ENCODE measurements at regions not wholly inside any gene's neighbourhood (a gene's known extent, or its start where the extent isn't known, plus 50 kb on each side); places are given as distances from the start of the nearest gene placed in this dataset.
"Not testable (repeated sequence)": the region's sequence is repeated elsewhere in the genome, so short reads cannot be mapped to it uniquely, and the experiment has no call there.

DNA sequence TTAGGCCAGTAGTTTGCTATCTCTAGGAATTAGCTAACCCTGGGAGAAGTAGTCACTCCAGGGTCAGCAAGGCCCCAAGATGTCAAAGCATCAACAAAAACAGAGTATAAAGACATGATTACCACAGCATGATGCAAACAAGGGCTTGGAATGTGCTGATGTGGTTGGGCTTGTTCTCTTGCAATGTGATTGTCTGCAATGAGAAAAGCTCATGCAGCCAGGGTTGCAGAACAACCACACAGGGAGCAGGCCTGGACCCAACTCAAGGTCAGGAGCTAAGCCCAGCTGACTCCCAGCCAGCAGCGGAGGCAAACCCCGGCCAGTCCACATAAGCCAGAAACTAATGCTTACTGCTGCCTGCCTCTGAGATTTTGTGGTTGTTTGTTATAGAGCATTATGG lies 132.4 kb upstream of the ZC3H12C start:
- 54 to 90% (median 63%) methylated on average over 2 of the region's 2 CpGs for WGBS, 3 donors
- H3K27me3 ChIP-seq (ENCODE audit: control insufficient read depth in 3 of 3, insufficient read depth in 3 of 3, low read length in 3 of 3), result no peaks in the 10 kb centered on the region
- H3K4me3 ChIP-seq (ENCODE audit: low read depth in 1 of 3, low read length in 3 of 3), result no peak overlapping the region
- DNase-seq (no peak), FAIRE-seq (no peak)
- H3K9me3 ChIP-seq (ENCODE audit: control insufficient read depth in 2 of 2, insufficient read depth in 1 of 2, low read depth in 1 of 2, low read length in 1 of 2), result no peaks in the 10 kb centered on the region
- H3K4me1 ChIP-seq (ENCODE audit: control insufficient read depth in 3 of 3, insufficient read depth in 2 of 3, low read depth in 1 of 3, low read length in 2 of 3), result no peaks in the 10 kb centered on the region
- no peak overlapping the region for H3K27ac ChIP-seq (ENCODE audit: low read depth in 1 of 3, low read length in 2 of 3)
- H3K36me3 ChIP-seq (ENCODE audit: control insufficient read depth in 3 of 3, insufficient read depth in 2 of 3, low read depth in 1 of 3, low read length in 3 of 3), result no peaks in the 10 kb centered on the region

- 89 to 95% (median 93%) methylated on average over 2 of the region's 2 CpGs for WGBS, 3 donors
- no peaks in the 10 kb centered on the region for H3K9me3 ChIP-seq (ENCODE audit: control insufficient read depth in 2 of 2, insufficient read depth in 1 of 2, low read depth in 1 of 2, low read length in 1 of 2)
- FAIRE-seq (no peak), DNase-seq (no peak)
- no peaks in the 10 kb centered on the region for H3K36me3 ChIP-seq (ENCODE audit: control insufficient read depth in 3 of 3, insufficient read depth in 2 of 3, low read depth in 1 of 3, low read length in 3 of 3)
- H3K27me3 ChIP-seq (ENCODE audit: control insufficient read depth in 3 of 3, insufficient read depth in 3 of 3, low read length in 3 of 3), result no peaks in the 10 kb centered on the region
- no peak overlapping the region for H3K4me3 ChIP-seq (ENCODE audit: low read depth in 1 of 3, low read length in 3 of 3)
- H3K27ac ChIP-seq (ENCODE audit: low read depth in 1 of 3, low read length in 2 of 3), result no peak overlapping the region
- H3K4me1 ChIP-seq (ENCODE audit: control insufficient read depth in 3 of 3, insufficient read depth in 2 of 3, low read depth in 1 of 3, low read length in 2 of 3), result no peaks in the 10 kb centered on the region
Measured at GRCh38 chr11:109961261-109961660, 131.9 kb upstream of the ZC3H12C start.

DNA sequence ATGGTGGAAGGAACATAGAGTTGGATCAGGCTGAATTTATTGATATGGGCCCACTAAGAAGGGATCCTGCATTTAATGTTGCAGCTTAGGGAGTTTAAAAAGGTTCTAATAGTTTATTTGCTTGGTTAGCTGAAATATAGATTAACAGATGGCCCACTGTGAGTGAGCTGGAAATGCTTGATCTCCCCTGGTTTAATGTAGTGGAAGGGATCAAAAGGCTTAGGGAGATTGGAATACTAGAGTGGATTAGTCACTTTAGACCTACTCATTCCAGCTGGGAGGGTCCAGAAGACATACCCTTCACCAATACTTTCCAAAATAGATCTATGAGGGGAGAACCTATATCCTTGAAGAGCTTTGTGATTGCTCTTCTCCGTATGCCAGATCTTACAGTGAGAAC lies 130.1 kb upstream of the ZC3H12C start:
- Histone ChIP-seq H3K27me3 (ENCODE audit: control insufficient read depth in 3 of 3, insufficient read depth in 3 of 3, low read length in 3 of 3) (no peaks in the 10 kb centered on the region), H3K36me3 (ENCODE audit: control insufficient read depth in 3 of 3, insufficient read depth in 2 of 3, low read depth in 1 of 3, low read length in 3 of 3) (no peaks in the 10 kb centered on the region), H3K27ac (ENCODE audit: low read depth in 1 of 3, low read length in 2 of 3) (no peak overlapping the region), H3K4me3 (ENCODE audit: low read depth in 1 of 3, low read length in 3 of 3) (no peak overlapping the region), H3K9me3 (ENCODE audit: control insufficient read depth in 2 of 2, insufficient read depth in 1 of 2, low read depth in 1 of 2, low read length in 1 of 2) (no peaks in the 10 kb centered on the region), H3K4me1 (ENCODE audit: control insufficient read depth in 3 of 3, insufficient read depth in 2 of 3, low read depth in 1 of 3, low read length in 2 of 3) (no peaks in the 10 kb centered on the region)
- DNase-seq (no peak), FAIRE-seq (no peak)
- 85 to 96% (median 94%) methylated on average over 1 of the region's 1 CpG for WGBS, 3 donors

DNA sequence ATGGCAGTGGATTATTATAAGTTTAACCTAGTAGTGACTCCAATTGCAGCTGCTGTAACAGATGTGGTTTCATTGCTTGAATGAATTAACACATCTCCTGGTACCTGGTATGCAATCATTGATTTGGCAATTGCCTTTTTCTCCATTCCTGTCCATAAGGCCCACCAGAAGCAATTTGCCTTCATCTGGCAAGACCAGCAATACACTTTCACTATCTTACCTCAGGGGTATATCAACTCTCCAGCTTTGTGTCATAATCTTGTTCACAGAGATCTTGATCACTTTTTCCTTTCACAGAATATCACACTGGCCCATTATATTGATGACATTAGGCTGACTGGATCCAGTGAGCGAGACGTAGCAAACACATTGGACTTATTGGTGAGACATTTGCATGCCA lies 128.7 kb upstream of the ZC3H12C start:
- H3K4me1 ChIP-seq (ENCODE audit: control insufficient read depth in 3 of 3, insufficient read depth in 2 of 3, low read depth in 1 of 3, low read length in 2 of 3), result no peaks in the 10 kb centered on the region
- no peak for FAIRE-seq
- no peak overlapping the region for H3K27ac ChIP-seq (ENCODE audit: low read depth in 1 of 3, low read length in 2 of 3)
- DNase-seq, result no peak
- H3K9me3 ChIP-seq (ENCODE audit: control insufficient read depth in 2 of 2, insufficient read depth in 1 of 2, low read depth in 1 of 2, low read length in 1 of 2), result no peaks in the 10 kb centered on the region
- H3K36me3 ChIP-seq (ENCODE audit: control insufficient read depth in 3 of 3, insufficient read depth in 2 of 3, low read depth in 1 of 3, low read length in 3 of 3), result no peaks in the 10 kb centered on the region
- WGBS, 3 donors, result 96 to 98% (median 98%) methylated on average over 2 of the region's 2 CpGs
- H3K4me3 ChIP-seq (ENCODE audit: low read depth in 1 of 3, low read length in 3 of 3), result no peak overlapping the region
- H3K27me3 ChIP-seq (ENCODE audit: control insufficient read depth in 3 of 3, insufficient read depth in 3 of 3, low read length in 3 of 3), result no peaks in the 10 kb centered on the region

DNA sequence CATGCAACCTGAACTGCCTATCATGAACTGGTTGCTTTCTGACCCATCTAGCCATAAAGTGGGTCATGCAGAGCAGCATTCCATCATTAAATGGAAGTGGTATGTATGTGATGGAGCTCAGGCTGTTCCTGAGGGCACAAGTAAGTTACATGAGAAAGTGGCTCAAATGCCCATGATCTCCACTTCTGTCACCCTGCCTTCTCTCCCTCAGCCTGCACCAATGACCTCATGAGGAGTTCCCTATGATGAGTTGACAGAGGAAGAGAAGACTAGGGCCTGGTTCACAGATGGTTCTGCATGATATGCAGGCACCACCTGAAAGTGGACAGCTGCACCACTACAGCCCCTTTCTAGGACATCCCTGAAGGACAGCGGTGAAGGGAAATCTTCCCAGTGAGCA lies 127.7 kb upstream of the ZC3H12C start:
- not testable (repeated sequence) for FAIRE-seq; H3K4me1 ChIP-seq (ENCODE audit: control insufficient read depth in 3 of 3, insufficient read depth in 2 of 3, low read depth in 1 of 3, low read length in 2 of 3); H3K27me3 ChIP-seq (ENCODE audit: control insufficient read depth in 3 of 3, insufficient read depth in 3 of 3, low read length in 3 of 3); H3K27ac ChIP-seq (ENCODE audit: low read depth in 1 of 3, low read length in 2 of 3); H3K9me3 ChIP-seq (ENCODE audit: control insufficient read depth in 2 of 2, insufficient read depth in 1 of 2, low read depth in 1 of 2, low read length in 1 of 2); DNase-seq; H3K36me3 ChIP-seq (ENCODE audit: control insufficient read depth in 3 of 3, insufficient read depth in 2 of 3, low read depth in 1 of 3, low read length in 3 of 3); H3K4me3 ChIP-seq (ENCODE audit: low read depth in 1 of 3, low read length in 3 of 3)
- WGBS, 3 donors, result 90 to 99% (median 96%) methylated on average over 1 of the region's 1 CpG

DNA sequence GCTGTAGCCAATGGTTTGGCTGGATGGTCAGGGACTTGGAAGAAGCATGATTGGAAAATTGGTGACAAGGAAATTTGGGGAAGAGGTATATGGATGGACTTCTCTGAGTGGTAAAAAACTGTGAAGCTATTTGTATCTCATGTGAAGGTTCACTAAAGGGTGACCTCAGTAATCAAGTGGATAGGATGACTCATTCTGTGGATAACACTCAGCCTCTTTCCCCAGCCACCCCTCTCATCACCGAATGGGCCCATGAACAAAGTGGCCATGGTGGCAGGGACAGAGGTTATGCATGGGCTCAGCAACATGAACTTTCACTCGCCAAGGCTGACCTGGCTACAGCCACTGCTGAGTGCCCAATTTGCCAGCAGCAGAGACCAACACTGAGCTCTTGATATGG lies 127.3 kb upstream of the ZC3H12C start:
- not testable (repeated sequence) for DNase-seq; H3K27ac ChIP-seq (ENCODE audit: low read depth in 1 of 3, low read length in 2 of 3); H3K9me3 ChIP-seq (ENCODE audit: control insufficient read depth in 2 of 2, insufficient read depth in 1 of 2, low read depth in 1 of 2, low read length in 1 of 2); H3K27me3 ChIP-seq (ENCODE audit: control insufficient read depth in 3 of 3, insufficient read depth in 3 of 3, low read length in 3 of 3); H3K4me1 ChIP-seq (ENCODE audit: control insufficient read depth in 3 of 3, insufficient read depth in 2 of 3, low read depth in 1 of 3, low read length in 2 of 3); FAIRE-seq; H3K4me3 ChIP-seq (ENCODE audit: low read depth in 1 of 3, low read length in 3 of 3); H3K36me3 ChIP-seq (ENCODE audit: control insufficient read depth in 3 of 3, insufficient read depth in 2 of 3, low read depth in 1 of 3, low read length in 3 of 3)
- 76 to 84% (median 80%) methylated on average over 2 of the region's 2 CpGs for WGBS, 3 donors

DNA sequence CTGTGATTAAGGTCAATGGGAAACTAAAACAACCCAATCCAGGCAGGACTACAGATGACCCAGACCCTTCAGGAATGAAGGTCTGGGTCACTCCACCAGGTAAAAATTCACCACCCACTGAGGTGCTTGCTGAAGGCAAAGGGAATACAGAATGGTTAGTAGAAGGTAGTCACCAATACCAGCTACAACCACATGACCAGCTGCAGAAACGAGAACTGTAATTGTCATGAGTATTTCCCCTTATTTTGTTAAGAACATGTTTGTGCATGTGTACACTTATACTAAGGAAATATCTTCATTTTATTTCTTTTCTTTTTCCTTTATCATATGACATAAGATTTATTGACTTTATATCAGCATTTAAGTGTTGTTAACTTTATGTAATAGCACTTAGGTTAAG lies 126.1 kb upstream of the ZC3H12C start:
- not testable (repeated sequence) for H3K4me1 ChIP-seq (ENCODE audit: control insufficient read depth in 3 of 3, insufficient read depth in 2 of 3, low read depth in 1 of 3, low read length in 2 of 3); H3K9me3 ChIP-seq (ENCODE audit: control insufficient read depth in 2 of 2, insufficient read depth in 1 of 2, low read depth in 1 of 2, low read length in 1 of 2); FAIRE-seq; H3K27ac ChIP-seq (ENCODE audit: low read depth in 1 of 3, low read length in 2 of 3); DNase-seq; H3K27me3 ChIP-seq (ENCODE audit: control insufficient read depth in 3 of 3, insufficient read depth in 3 of 3, low read length in 3 of 3); H3K36me3 ChIP-seq (ENCODE audit: control insufficient read depth in 3 of 3, insufficient read depth in 2 of 3, low read depth in 1 of 3, low read length in 3 of 3); H3K4me3 ChIP-seq (ENCODE audit: low read depth in 1 of 3, low read length in 3 of 3)
- WGBS, 3 donors, result 19 to 54% (median 42%) methylated on average over 1 of the region's 1 CpG

- no peak for FAIRE-seq
Measured at GRCh38 chr11:109968299-109968698, 124.9 kb upstream of the ZC3H12C start.

GRCh38 chr11:109968781-109969180 lies 124.4 kb upstream of the ZC3H12C start:
- no peak overlapping the region for H3K27ac ChIP-seq (ENCODE audit: low read depth in 1 of 3, low read length in 2 of 3)
- H3K4me3 ChIP-seq (ENCODE audit: low read depth in 1 of 3, low read length in 3 of 3), result no peak overlapping the region
- WGBS, 3 donors, result 96 to 98% (median 96%) methylated on average over 3 of the region's 3 CpGs
- no peaks in the 10 kb centered on the region for H3K36me3 ChIP-seq (ENCODE audit: control insufficient read depth in 3 of 3, insufficient read depth in 2 of 3, low read depth in 1 of 3, low read length in 3 of 3)
- DNase-seq (no peak), FAIRE-seq (no peak)
- H3K9me3 ChIP-seq (ENCODE audit: control insufficient read depth in 2 of 2, insufficient read depth in 1 of 2, low read depth in 1 of 2, low read length in 1 of 2), result no peaks in the 10 kb centered on the region
- no peaks in the 10 kb centered on the region for H3K4me1 ChIP-seq (ENCODE audit: control insufficient read depth in 3 of 3, insufficient read depth in 2 of 3, low read depth in 1 of 3, low read length in 2 of 3)
- H3K27me3 ChIP-seq (ENCODE audit: control insufficient read depth in 3 of 3, insufficient read depth in 3 of 3, low read length in 3 of 3), result no peaks in the 10 kb centered on the region

More at GRCh38 chr11:109968299-109968698, 124.9 kb upstream of the ZC3H12C start:
- no peaks in the 10 kb centered on the region for H3K27me3 ChIP-seq (ENCODE audit: control insufficient read depth in 3 of 3, insufficient read depth in 3 of 3, low read length in 3 of 3)
- no peak for DNase-seq
- 88 to 90% (median 90%) methylated on average over 3 of the region's 3 CpGs for WGBS, 3 donors
- H3K4me3 ChIP-seq (ENCODE audit: low read depth in 1 of 3, low read length in 3 of 3), result no peak overlapping the region
- H3K9me3 ChIP-seq (ENCODE audit: control insufficient read depth in 2 of 2, insufficient read depth in 1 of 2, low read depth in 1 of 2, low read length in 1 of 2), result no peaks in the 10 kb centered on the region
- no peaks in the 10 kb centered on the region for H3K36me3 ChIP-seq (ENCODE audit: control insufficient read depth in 3 of 3, insufficient read depth in 2 of 3, low read depth in 1 of 3, low read length in 3 of 3)
- H3K27ac ChIP-seq (ENCODE audit: low read depth in 1 of 3, low read length in 2 of 3), result no peak overlapping the region
- H3K4me1 ChIP-seq (ENCODE audit: control insufficient read depth in 3 of 3, insufficient read depth in 2 of 3, low read depth in 1 of 3, low read length in 2 of 3), result no peaks in the 10 kb centered on the region
